ENCODE measurements at regions not wholly inside any gene's neighbourhood (a gene's known extent, or its start where the extent isn't known, plus 50 kb on each side); places are given as distances from the start of the nearest gene placed in this dataset.
"Not testable (repeated sequence)": the region's sequence is repeated elsewhere in the genome, so short reads cannot be mapped to it uniquely, and the experiment has no call there.

DNA sequence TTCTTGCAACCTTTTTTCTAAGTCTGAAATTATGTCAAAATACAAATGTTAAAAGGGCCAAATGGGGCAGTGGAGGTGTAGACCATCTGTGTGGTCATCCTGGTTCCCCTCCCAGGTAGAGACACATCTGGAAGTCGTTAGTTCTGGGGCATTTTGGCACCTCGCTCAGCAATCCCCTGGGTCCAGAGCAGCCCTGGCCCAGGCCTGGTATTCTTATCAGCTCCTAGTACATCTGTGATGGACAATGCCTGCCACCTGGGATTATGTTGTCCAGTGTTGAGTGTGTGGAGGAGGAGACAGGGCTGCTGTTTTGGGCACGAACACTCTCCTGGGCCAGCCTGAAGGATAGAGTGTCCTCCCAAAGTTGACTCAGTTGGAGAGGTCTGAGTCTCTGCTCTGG is 74.8 kb downstream of the GADD45G start:
- Mint-ChIP-seq H3K4me3 (no peak overlapping the region), H3K4me1 (peaks cover 56% of the 10 kb centered on the region), H3K36me3 (ENCODE audit: low read depth) (no peaks in the 10 kb centered on the region), H3K9me3 (peaks cover 15% of the 10 kb centered on the region), H3K27me3 (ENCODE audit: low read depth, poor library complexity) (peaks cover 9% of the 10 kb centered on the region), H3K27ac (no peak overlapping the region)
- DNase-seq = no peak
- no peak for TF ChIP-seq CTCF (IDR thresholded peaks at IDR 0.05)

- Mint-ChIP-seq H3K9me3 (peaks cover 15% of the 10 kb centered on the region), H3K36me3 (ENCODE audit: low read depth) (no peaks in the 10 kb centered on the region), H3K27me3 (ENCODE audit: low read depth, poor library complexity) (peaks cover 13% of the 10 kb centered on the region), H3K4me3 (no peak overlapping the region), H3K27ac (no peak overlapping the region), H3K4me1 (peaks cover 50% of the 10 kb centered on the region)
- no peak for DNase-seq
- TF ChIP-seq CTCF (IDR thresholded peaks at IDR 0.05) = no peak
Observed at GRCh38 chr9:89680547-89681467, 76.0 kb downstream of the GADD45G start.

DNA sequence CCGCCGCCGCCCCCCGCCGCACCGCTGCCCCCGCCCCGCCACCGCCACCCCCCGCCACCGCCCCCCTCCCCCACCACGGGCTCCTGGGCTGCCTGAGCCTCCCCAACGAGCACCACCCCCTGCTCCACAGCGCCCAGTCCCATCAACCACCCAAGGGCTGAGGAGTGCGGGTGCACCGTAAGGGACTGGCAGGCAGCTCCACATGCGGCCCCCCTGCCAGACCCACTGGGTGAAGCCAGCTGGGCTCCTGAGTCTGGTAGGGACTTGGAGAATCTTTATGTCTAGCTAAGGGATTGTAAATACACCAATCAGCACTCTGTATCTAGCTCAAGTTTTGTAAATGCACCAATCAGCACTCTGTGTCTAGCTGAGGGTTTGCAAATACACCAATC is 76.7 kb downstream of the GADD45G start:
- H3K36me3 Mint-ChIP-seq (ENCODE audit: low read depth); H3K27ac Mint-ChIP-seq; DNase-seq; H3K4me3 Mint-ChIP-seq: not testable (repeated sequence)
- peaks cover 13% of the 10 kb centered on the region for H3K27me3 Mint-ChIP-seq (ENCODE audit: low read depth, poor library complexity)
- H3K4me1 Mint-ChIP-seq = peaks cover 52% of the 10 kb centered on the region
- peaks cover 15% of the 10 kb centered on the region for H3K9me3 Mint-ChIP-seq

DNA sequence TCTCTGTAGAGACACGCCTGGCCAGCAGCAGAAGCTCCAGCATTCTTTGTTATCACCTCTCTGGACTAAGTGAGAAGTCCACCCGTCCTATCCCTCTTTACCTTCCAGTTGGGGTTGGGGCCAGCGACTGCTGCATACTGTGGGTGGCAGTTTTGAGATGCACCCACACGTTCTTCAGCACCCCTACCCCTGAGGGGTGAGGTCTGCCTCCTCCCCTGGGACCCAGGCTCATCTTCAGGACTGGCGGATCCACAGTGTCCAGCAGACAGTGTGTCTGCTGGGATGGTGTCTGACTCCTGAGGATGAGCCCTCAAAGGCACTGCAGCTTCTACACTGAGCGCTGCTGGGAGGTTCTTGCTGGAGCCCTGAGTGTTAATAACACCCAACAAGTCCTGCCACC is 78.8 kb downstream of the GADD45G start:
- no peak for DNase-seq

GRCh38 chr9:89684218-89684617 is 79.4 kb downstream of the GADD45G start:
- H3K4me1 Mint-ChIP-seq = peaks cover 40% of the 10 kb centered on the region

More for the DNA sequence above, 78.8 kb downstream of the GADD45G start:
- no peak overlapping the region for H3K27ac Mint-ChIP-seq
- no peak overlapping the region for H3K4me3 Mint-ChIP-seq
- H3K4me1 Mint-ChIP-seq = peaks cover 46% of the 10 kb centered on the region
- H3K36me3 Mint-ChIP-seq (ENCODE audit: low read depth) = no peaks in the 10 kb centered on the region
- peaks cover 18% of the 10 kb centered on the region for H3K27me3 Mint-ChIP-seq (ENCODE audit: low read depth, poor library complexity)
- H3K9me3 Mint-ChIP-seq = peaks cover 15% of the 10 kb centered on the region
- no peak for TF ChIP-seq CTCF (IDR thresholded peaks at IDR 0.05)

More at GRCh38 chr9:89684218-89684617, 79.4 kb downstream of the GADD45G start:
- Mint-ChIP-seq H3K27me3 (ENCODE audit: low read depth, poor library complexity) (peaks cover 18% of the 10 kb centered on the region), H3K4me3 (no peak overlapping the region), H3K27ac (no peak overlapping the region), H3K9me3 (peaks cover 15% of the 10 kb centered on the region), H3K36me3 (ENCODE audit: low read depth) (no peaks in the 10 kb centered on the region)
- DNase-seq = no peak
- no peak for TF ChIP-seq CTCF (IDR thresholded peaks at IDR 0.05)
